Erythroblast (primary cell): ENCODE measurements at regions not wholly inside any gene's neighbourhood (a gene's known extent, or its start where the extent isn't known, plus 50 kb on each side); places are given as distances from the start of the nearest gene placed in this dataset.

ENCODE experiments used
- GATA1 ChIP-seq: IDR thresholded peaks from 2 replicates; pipeline ENCODE4 v1.6.1; 2011; ENCODE audit warnings: low read depth, mild to moderate bottlenecking, control low read depth, low read length, moderate library complexity
- POLR2A ChIP-seq: IDR thresholded peaks from 2 replicates; pipeline ENCODE4 v1.6.1; 2011; ENCODE audit warnings: mild to moderate bottlenecking, low read length

GRCh38 chr18:48459465-48459864 lies 50.3 kb upstream of the ZBTB7C start:
- TF ChIP-seq POLR2A: no peak
- TF ChIP-seq GATA1: no peak
